ENCODE measurements at regions not wholly inside any gene's neighbourhood (a gene's known extent, or its start where the extent isn't known, plus 50 kb on each side); places are given as distances from the start of the nearest gene placed in this dataset.

DNA sequence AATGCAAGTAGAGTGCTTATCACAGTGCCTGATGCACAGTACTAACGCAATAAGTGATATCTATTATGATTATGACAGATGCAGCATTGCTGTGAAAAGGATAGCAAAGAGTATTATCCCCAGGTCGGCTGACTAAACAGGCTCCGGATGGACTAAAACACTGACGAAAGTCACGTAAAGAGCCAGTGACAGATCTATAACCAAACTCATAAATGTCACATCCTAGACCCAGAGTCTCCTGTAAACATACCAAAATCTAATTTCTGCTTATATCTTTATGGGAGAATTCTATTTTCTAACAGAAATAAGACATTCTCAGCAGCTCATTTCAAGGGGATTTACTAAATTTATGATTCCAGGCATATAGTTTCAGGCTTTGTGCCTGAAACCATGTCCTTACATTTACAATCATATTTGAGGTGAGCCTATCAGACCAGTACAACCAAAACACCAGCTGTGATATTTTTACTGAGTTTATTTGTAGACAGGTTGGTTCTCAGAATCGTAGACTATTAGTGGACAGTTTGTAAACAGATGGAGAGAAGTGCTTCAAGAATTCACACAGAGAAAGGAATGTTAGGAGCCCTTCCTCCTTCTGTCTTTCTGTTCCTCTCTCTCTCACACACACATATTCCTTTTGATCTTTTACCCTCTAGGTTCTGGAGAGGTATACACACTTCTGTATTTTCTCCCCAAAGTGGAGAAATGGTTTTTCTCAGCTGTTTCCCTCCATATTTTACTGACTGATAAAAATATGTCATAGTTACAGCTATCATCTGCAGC is 52.4 kb upstream of the WDR26 start:
- TF ChIP-seq CTCF (IDR thresholded peaks at IDR 0.05; ENCODE audit: insufficient read depth, low read length) = no peak
- DNase-seq (ENCODE audit: low read depth) = no peak
- no peak overlapping the region for H3K4me3 ChIP-seq (ENCODE audit: low read depth, low read length)

GRCh38 chr1:224488806-224489499 is 54.4 kb upstream of the WDR26 start:
- no peak overlapping the region for H3K4me3 ChIP-seq (ENCODE audit: low read depth, low read length)
- peak; percentile 26 for DNase-seq (ENCODE audit: low read depth)
- TF ChIP-seq CTCF (IDR thresholded peaks at IDR 0.05; ENCODE audit: insufficient read depth, low read length) = no peak

DNA sequence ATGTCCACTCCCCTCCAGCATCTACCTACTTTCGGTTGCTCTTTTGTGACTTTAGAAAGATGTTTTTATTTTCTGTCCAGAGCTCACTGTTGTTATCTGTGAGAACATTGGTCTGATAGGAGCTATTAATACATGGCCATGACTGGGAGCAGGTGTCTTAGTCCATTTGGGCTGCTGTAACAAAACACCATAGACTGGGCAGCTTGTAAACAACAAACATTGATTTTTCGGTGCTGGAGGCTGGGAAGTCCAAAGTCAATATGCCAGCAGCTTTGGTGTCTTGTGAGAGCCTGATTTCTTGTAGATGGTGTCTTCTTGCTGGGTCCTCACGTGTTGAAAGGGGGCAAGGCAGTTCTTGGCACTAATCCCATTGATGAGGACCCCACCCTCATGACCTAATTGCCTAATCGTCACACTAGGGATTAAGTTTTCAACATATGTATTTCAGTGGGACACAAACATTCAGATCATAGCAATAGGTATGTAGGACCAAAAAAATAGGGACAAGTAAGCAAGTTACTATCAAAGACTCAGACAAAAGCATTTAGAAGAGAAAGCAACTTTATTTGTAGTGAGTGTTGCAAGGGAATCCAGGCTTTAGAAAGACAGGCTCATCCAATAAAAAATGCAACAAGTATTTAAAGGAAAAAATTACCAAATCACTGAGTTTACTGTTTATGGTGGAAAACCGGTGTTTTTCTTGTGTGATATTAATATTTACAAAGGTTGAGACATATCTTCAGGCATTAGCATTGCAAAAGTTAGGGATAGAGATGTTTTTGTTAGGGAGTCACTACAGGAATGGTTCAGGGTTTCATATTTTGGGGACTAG is 55.2 kb upstream of the WDR26 start:
- no peak for TF ChIP-seq CTCF (IDR thresholded peaks at IDR 0.05; ENCODE audit: insufficient read depth, low read length)
- no peak for DNase-seq (ENCODE audit: low read depth)
- H3K4me3 ChIP-seq (ENCODE audit: low read depth, low read length) = no peak overlapping the region

- no peak for TF ChIP-seq CTCF (IDR thresholded peaks at IDR 0.05; ENCODE audit: insufficient read depth, low read length)
- no peak overlapping the region for H3K4me3 ChIP-seq (ENCODE audit: low read depth, low read length)
- DNase-seq (ENCODE audit: low read depth) = peak; percentile 61
Measured at GRCh38 chr1:224490549-224491537, 56.2 kb upstream of the WDR26 start.

GRCh38 chr1:224492015-224492414 is 57.4 kb upstream of the WDR26 start:
- DNase-seq (ENCODE audit: low read depth) = no peak
- TF ChIP-seq CTCF (IDR thresholded peaks at IDR 0.05; ENCODE audit: insufficient read depth, low read length) = no peak
- H3K4me3 ChIP-seq (ENCODE audit: low read depth, low read length) = no peak overlapping the region

DNA sequence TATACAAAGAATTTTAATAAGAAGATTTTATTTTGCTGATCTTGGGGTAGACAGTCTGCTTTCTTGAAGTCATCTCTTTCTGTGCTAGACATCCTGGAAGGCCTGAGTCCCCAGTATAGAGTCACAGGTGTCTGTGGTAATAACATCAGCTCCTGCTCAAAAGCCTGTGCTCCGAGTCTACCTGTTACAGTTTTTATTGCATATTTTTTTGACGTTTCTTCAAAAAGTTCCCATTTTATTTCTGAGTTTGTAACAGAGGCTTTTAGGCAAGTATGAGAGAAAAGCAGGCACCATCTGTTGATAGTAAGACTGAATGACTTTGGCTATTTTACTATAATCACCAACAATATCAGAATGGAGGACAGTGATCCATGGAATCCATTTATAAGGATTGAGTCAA is 58.0 kb upstream of the WDR26 start:
- no peak for TF ChIP-seq CTCF (IDR thresholded peaks at IDR 0.05; ENCODE audit: insufficient read depth, low read length)
- no peak for DNase-seq (ENCODE audit: low read depth)
- no peak overlapping the region for H3K4me3 ChIP-seq (ENCODE audit: low read depth, low read length)

All from fibroblast of the aortic adventitia (primary cell).